Activated B cell treated with CpG ODN at 0.5 μM for 24 hours (primary cell): ENCODE measurements at regions not wholly inside any gene's neighbourhood (a gene's known extent, or its start where the extent isn't known, plus 50 kb on each side); places are given as distances from the start of the nearest gene placed in this dataset.

Experiments used
- ATAC-seq: fragments of 200-7000 bp; cut with Tn5 transposase; one replicate; pipeline ENCODE4 v1.10.0; 2021; ENCODE audit warnings: low read depth, mild to moderate bottlenecking, moderate library complexity
- CTCF ChIA-PET: fragments of 350-600 bp; sonication (Branson Sonifier 250); formaldehyde crosslinking; loops from one replicate; lab custom pipeline; 2021; ENCODE audit warnings: antibody characterized with exemption; lab: Charles Lee
- POLR2A ChIA-PET: fragments of 350-600 bp; sonication (Branson Sonifier 250); formaldehyde crosslinking; loops from one replicate; lab custom pipeline; 2021; ENCODE audit warnings: antibody characterized with exemption; lab: Charles Lee
- DNase-seq: peaks from one replicate; pipeline ENCODE4 v3.0.0; 2022
- H3K27ac Mint-ChIP-seq: one replicate; pipeline ENCODE4 v1.8.0; 2020; ENCODE audit warnings: mixed read lengths
- H3K27me3 Mint-ChIP-seq: one replicate; pipeline ENCODE4 v1.8.0; 2021; ENCODE audit warnings: mixed read lengths
- H3K36me3 Mint-ChIP-seq: one replicate; pipeline ENCODE4 v1.8.0; 2021; ENCODE audit warnings: low read depth, mixed read lengths
- H3K4me1 Mint-ChIP-seq: one replicate; pipeline ENCODE4 v1.8.0; 2021; ENCODE audit warnings: mixed read lengths
- H3K4me3 Mint-ChIP-seq: one replicate; pipeline ENCODE4 v1.8.0; 2020; ENCODE audit warnings: mild to moderate bottlenecking, mixed read lengths
- H3K9me3 Mint-ChIP-seq: one replicate; pipeline ENCODE4 v1.8.0; 2020; ENCODE audit warnings: mixed read lengths
- intact Hi-C: fragments of 100-400 bp; cut with micrococcal nuclease; formaldehyde crosslinking; loops from one replicate; pipeline ENCODE4 v1.15.1; 2024
- TF ChIP-seq, protein P1 (sequence below): fragments of 200-600 bp; IDR thresholded peaks from one replicate; pipeline ENCODE4 v1.8.0; 2022; ENCODE audit warnings: antibody characterized with exemption, mild to moderate bottlenecking

DNA sequence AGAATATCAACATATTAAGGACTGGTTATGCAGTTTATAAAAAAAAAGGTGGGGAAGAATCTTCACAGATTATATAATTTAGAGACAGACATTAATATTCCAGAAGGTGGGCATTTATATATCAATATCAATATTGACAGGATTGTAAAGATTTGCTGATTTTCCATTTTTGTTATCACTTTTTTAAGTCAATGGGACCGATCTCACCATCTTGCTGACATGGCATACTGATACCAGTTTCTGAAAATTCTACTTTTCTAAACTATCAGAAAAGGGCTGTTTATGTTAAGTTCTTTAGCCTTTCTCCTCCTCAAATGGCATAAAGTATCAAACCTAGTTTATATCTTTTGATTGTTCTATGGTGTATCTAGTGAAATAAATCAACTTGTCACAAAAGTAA is 344.1 kb upstream of the SOX5 start:
- Mint-ChIP-seq H3K4me3 (no peak overlapping the region), H3K9me3 (no peaks in the 10 kb centered on the region), H3K27me3 (no peaks in the 10 kb centered on the region), H3K36me3 (no peaks in the 10 kb centered on the region), H3K4me1 (peaks cover 3% of the 10 kb centered on the region), H3K27ac (no peak overlapping the region)
- ChIA-PET CTCF (no interaction called here), POLR2A (no interaction called here)
- DNase-seq, result no peak
- TF ChIP-seq, protein P1, sequence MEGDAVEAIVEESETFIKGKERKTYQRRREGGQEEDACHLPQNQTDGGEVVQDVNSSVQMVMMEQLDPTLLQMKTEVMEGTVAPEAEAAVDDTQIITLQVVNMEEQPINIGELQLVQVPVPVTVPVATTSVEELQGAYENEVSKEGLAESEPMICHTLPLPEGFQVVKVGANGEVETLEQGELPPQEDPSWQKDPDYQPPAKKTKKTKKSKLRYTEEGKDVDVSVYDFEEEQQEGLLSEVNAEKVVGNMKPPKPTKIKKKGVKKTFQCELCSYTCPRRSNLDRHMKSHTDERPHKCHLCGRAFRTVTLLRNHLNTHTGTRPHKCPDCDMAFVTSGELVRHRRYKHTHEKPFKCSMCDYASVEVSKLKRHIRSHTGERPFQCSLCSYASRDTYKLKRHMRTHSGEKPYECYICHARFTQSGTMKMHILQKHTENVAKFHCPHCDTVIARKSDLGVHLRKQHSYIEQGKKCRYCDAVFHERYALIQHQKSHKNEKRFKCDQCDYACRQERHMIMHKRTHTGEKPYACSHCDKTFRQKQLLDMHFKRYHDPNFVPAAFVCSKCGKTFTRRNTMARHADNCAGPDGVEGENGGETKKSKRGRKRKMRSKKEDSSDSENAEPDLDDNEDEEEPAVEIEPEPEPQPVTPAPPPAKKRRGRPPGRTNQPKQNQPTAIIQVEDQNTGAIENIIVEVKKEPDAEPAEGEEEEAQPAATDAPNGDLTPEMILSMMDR, result no peak
- intact Hi-C loops, result no loop called here
- no peak for ATAC-seq

GRCh38 chr12:24287963-24288362 is 338.5 kb upstream of the SOX5 start:
- H3K9me3 Mint-ChIP-seq, result no peaks in the 10 kb centered on the region
- H3K4me1 Mint-ChIP-seq, result no peaks in the 10 kb centered on the region
- ChIA-PET CTCF (no interaction called here), POLR2A (no interaction called here)
- ATAC-seq (no peak), DNase-seq (no peak)
- intact Hi-C loops, result no loop called here
- no peaks in the 10 kb centered on the region for H3K36me3 Mint-ChIP-seq
- no peak overlapping the region for H3K27ac Mint-ChIP-seq
- H3K27me3 Mint-ChIP-seq, result no peaks in the 10 kb centered on the region
- TF ChIP-seq, protein P1, result no peak
- H3K4me3 Mint-ChIP-seq, result no peak overlapping the region

DNA sequence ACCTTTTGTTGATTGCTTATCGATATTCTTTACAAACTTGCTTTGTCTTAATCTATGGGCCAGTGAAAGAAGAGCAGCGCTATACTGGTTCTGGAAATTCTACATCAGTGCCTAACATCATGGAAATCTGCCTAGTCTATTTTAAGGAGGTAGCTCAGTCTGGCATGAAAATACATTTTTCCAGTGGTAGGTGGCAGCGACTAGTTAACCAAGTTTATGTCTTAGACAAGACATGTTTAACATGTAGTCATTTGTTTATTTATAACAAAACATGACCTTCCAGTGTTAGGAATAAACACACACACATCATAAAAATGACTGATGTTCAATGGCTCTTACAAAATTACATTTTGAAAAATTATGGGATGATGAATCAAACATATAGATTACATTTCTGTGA is 336.0 kb upstream of the SOX5 start:
- CTCF ChIA-PET, result no interaction called here
- Mint-ChIP-seq H3K4me1 (no peaks in the 10 kb centered on the region), H3K27me3 (no peaks in the 10 kb centered on the region), H3K9me3 (no peaks in the 10 kb centered on the region), H3K36me3 (no peaks in the 10 kb centered on the region), H3K4me3 (no peak overlapping the region), H3K27ac (no peak overlapping the region)
- DNase-seq (no peak), ATAC-seq (no peak)
- POLR2A ChIA-PET, result no interaction called here
- TF ChIP-seq, protein P1, result no peak
- intact Hi-C loops, result no loop called here

DNA sequence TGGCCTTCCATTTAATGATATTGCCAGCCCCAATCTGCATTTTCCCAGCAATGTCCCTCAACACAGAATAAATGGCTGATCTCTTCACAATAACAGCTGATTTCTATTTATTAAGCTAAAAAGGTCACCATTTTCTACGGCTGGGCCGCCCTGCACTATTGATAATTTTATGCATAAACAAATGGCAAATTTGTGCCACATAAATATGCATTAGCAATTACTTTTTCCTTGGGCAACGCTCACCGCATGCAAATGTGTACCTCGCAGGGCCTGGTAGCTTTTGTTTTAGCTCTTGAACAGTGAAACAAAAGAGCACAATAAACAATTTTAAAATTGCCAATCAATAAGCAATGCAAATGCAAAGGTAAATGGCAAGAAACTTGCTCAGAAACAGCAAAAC is 331.9 kb upstream of the SOX5 start:
- no peak overlapping the region for H3K4me3 Mint-ChIP-seq
- ChIA-PET CTCF (no interaction called here), POLR2A (no interaction called here)
- H3K9me3 Mint-ChIP-seq, result no peaks in the 10 kb centered on the region
- H3K27me3 Mint-ChIP-seq, result no peaks in the 10 kb centered on the region
- no peaks in the 10 kb centered on the region for H3K36me3 Mint-ChIP-seq
- intact Hi-C loops, result no loop called here
- TF ChIP-seq, protein P1, result no peak
- ATAC-seq (no peak), DNase-seq (no peak)
- H3K27ac Mint-ChIP-seq, result no peak overlapping the region
- H3K4me1 Mint-ChIP-seq, result no peaks in the 10 kb centered on the region

DNA sequence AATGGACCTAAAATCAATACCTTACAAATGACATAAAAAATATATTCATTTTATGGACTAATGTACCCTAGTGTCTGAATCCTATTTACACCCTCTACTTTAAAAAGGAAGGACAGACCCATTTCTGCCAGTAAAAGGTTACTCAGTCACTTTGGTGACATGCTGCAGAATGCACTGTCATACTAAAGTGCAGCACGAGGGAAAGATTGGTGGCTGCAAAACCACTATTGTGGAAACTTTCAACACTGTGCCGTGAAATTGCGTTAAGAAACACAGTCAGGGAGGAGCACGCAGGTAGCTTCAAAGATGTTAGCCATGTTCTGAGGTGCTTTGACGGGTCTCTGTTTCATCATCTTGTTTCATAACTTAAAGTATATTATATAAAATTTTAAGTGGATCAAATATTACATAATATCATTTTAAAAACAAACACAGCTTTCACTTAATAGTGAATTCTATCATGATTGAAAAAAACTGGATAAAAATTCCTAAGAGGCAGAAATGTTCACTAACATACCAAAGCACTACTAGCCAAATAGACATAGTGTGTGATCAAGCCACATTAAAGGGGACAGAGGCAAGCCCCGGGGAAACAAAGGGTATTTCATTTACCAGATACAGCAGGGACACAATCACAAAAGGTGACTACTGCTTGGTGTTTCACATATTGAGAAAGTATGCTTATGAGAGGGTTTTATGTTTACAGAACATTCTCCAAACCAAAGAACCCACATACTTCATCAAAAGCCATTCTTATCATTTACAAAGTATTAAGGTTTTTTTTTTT is 330.8 kb upstream of the SOX5 start:
- ChIA-PET POLR2A (no interaction called here), CTCF (interaction anchor here (1.2 kb wide), 1 partner anchor 497 kb away, joined by 3 read pairs; no protein-coding TSS in a partner anchor)
- DNase-seq, result no peak
- H3K9me3 Mint-ChIP-seq, result no peaks in the 10 kb centered on the region
- no peak overlapping the region for H3K27ac Mint-ChIP-seq
- H3K4me1 Mint-ChIP-seq, result no peaks in the 10 kb centered on the region
- intact Hi-C loops, result no loop called here
- no peak for ATAC-seq
- TF ChIP-seq, protein P1, result no peak
- no peaks in the 10 kb centered on the region for H3K27me3 Mint-ChIP-seq
- no peaks in the 10 kb centered on the region for H3K36me3 Mint-ChIP-seq
- H3K4me3 Mint-ChIP-seq, result no peak overlapping the region
